ENCODE measurements at regions not wholly inside any gene's neighbourhood (a gene's known extent, or its start where the extent isn't known, plus 50 kb on each side); places are given as distances from the start of the nearest gene placed in this dataset.

GRCh38 chr10:62613424-62613823 is 191.1 kb upstream of the ADO start:
- Histone ChIP-seq H3K23ac (ENCODE audit: insufficient read length, low read depth, low read length) (no peak overlapping the region), H3K14ac (ENCODE audit: insufficient read depth, low read length) (no peak overlapping the region), H3K18ac (ENCODE audit: insufficient read length, low read depth, low read length) (no peak overlapping the region), H3K4me1 (ENCODE audit: insufficient read depth, low read length) (no peaks in the 10 kb centered on the region), H2BK120ac (ENCODE audit: low read depth, low read length, poor library complexity, severe bottlenecking) (no peak overlapping the region), H4K5ac (ENCODE audit: insufficient read length, low read depth, low read length) (no peak overlapping the region), H3K56ac (ENCODE audit: insufficient read length, low read depth, low read length) (no peak overlapping the region), H2BK5ac (ENCODE audit: insufficient read length, low read length) (no peak overlapping the region), H3K79me2 (ENCODE audit: insufficient read depth, low read length) (no peaks in the 10 kb centered on the region), H2AFZ (ENCODE audit: low read length) (no peak overlapping the region), H3K27me3 (ENCODE audit: insufficient read depth, low read length) (no peaks in the 10 kb centered on the region), H3K4ac (ENCODE audit: low read depth, low read length) (no peak overlapping the region), H4K20me1 (ENCODE audit: control insufficient read depth, insufficient read depth, insufficient read length) (no peaks in the 10 kb centered on the region), H4K8ac (replicated peaks; ENCODE audit: insufficient read length, low read depth, low read length) (no peak overlapping the region), H3K23me2 (ENCODE audit: insufficient read length, low read depth, low read length, poor library complexity, severe bottlenecking) (no peaks in the 10 kb centered on the region), H3K4me2 (ENCODE audit: insufficient read depth, insufficient read length, low read length) (no peak overlapping the region), H3K9me3 (ENCODE audit: control insufficient read depth, low read depth, low read length) (no peaks in the 10 kb centered on the region), H2AK5ac (ENCODE audit: insufficient read length, low read length) (no peak overlapping the region), H2BK15ac (ENCODE audit: low read depth, low read length) (no peak overlapping the region), H2BK20ac (ENCODE audit: low read depth, low read length, poor library complexity, severe bottlenecking) (no peak overlapping the region), H2BK12ac (ENCODE audit: insufficient read length, low read depth, low read length) (no peak overlapping the region), H4K91ac (ENCODE audit: insufficient read length, low read depth, low read length) (no peak overlapping the region), H3K79me1 (ENCODE audit: insufficient read depth, low read depth, low read length, poor library complexity, severe bottlenecking) (no peaks in the 10 kb centered on the region), H3T11ph (ENCODE audit: low read length) (no peak overlapping the region), H3K9ac (ENCODE audit: extremely low read depth, insufficient read length, low read length) (no peak overlapping the region), H3K27ac (ENCODE audit: insufficient read length, low read depth, low read length) (no peak overlapping the region)
- WGBS (ENCODE audit: extremely low coverage, insufficient read length, low lambda C conversion rate): no CpG with 5 or more reads among the region's 6 CpGs
- Mint-ChIP-seq H3K27ac (no peak overlapping the region), H3K9me3 (peaks cover 0 to 5% of the 10 kb centered on the region in 2 experiments; a peak in 2 of 5 replicates), H3K4me3 (no peak overlapping the region), H3K27me3 (ENCODE audit: low read depth) (peaks cover 20% of the 10 kb centered on the region), H3K4me1 (peaks cover 3 to 8% of the 10 kb centered on the region in 2 experiments; a peak in 3 of 4 replicates), H3K36me3 (ENCODE audit: insufficient read depth in 1 of 3, low read depth in 3 of 3) (no peaks in the 10 kb centered on the region; a peak in 1 of 7 replicates)
- DNase-seq: no peak
- no peak for TF ChIP-seq CTCF (conservative IDR thresholded peaks at IDR 0.05)

Measured in H9 (cell line).